GM23338 (cell line): ENCODE measurements at regions not wholly inside any gene's neighbourhood (a gene's known extent, or its start where the extent isn't known, plus 50 kb on each side); places are given as distances from the start of the nearest gene placed in this dataset.

ENCODE experiments used
- ATAC-seq: fragments of 200-7000 bp; cut with Tn5 transposase; 3 replicates; pipeline ENCODE4 v1.9.1; 2020
- DNase-seq: peaks from one replicate; pipeline ENCODE4 v3.0.0-alpha.2; 2015; ENCODE audit warnings: low spot score
- H2AFZ ChIP-seq: fragments of 200-600 bp; sonication (generic); 2 replicates; pipeline ENCODE4 v1.8.0; 2016; ENCODE audit warnings: antibody characterized with exemption, mild to moderate bottlenecking, moderate library complexity
- H3F3A ChIP-seq: fragments of 200-600 bp; sonication (generic); replicated peaks from 2 replicates; pipeline ENCODE4 v1.8.0; 2017; ENCODE audit warnings: antibody characterized with exemption, mixed run types, low read depth
- H3K27ac ChIP-seq: fragments of 200-600 bp; sonication (generic); 2 replicates; pipeline ENCODE4 v1.6.1; 2016; ENCODE audit warnings: low read depth
- H3K27me3 ChIP-seq: fragments of 200-600 bp; sonication (generic); 2 replicates; pipeline ENCODE4 v1.8.0; 2016; ENCODE audit warnings: mild to moderate bottlenecking, mixed run types, moderate library complexity; ENCODE audit not compliant: insufficient read depth
- H3K36me3 ChIP-seq: fragments of 200-600 bp; sonication (generic); 2 replicates; pipeline ENCODE4 v1.8.0; 2016; ENCODE audit warnings: mild to moderate bottlenecking; ENCODE audit not compliant: insufficient read depth
- H3K4me1 ChIP-seq: fragments of 200-600 bp; sonication (generic); 2 replicates; pipeline ENCODE4 v1.8.0; 2016; ENCODE audit warnings: mild to moderate bottlenecking, moderate library complexity; ENCODE audit not compliant: insufficient read depth
- H3K4me2 ChIP-seq: fragments of 200-600 bp; sonication (generic); 2 replicates; pipeline ENCODE4 v1.7.1; 2017; ENCODE audit warnings: mixed run types
- H3K4me3 ChIP-seq: fragments of 200-600 bp; sonication (generic); 2 replicates; pipeline ENCODE4 v1.6.1; 2016; ENCODE audit warnings: mixed run types
- H3K79me2 ChIP-seq: fragments of 200-600 bp; sonication (generic); replicated peaks from 2 replicates; pipeline ENCODE4 v1.8.0; 2017; ENCODE audit warnings: mild to moderate bottlenecking; ENCODE audit not compliant: insufficient read depth
- H3K9me2 ChIP-seq: fragments of 200-600 bp; sonication (generic); 2 replicates; pipeline ENCODE4 v1.8.0; 2017; ENCODE audit not compliant: insufficient read depth
- H4K20me1 ChIP-seq: fragments of 200-600 bp; sonication (generic); replicated peaks from 2 replicates; pipeline ENCODE4 v1.8.0; 2017; ENCODE audit warnings: mild to moderate bottlenecking; ENCODE audit not compliant: insufficient read depth
- H3K27ac Mint-ChIP-seq: 2 replicates; pipeline ENCODE4 v1.8.0; 2020; ENCODE audit warnings: inconsistent platforms, mild to moderate bottlenecking, moderate library complexity, mixed read lengths
- H3K27me3 Mint-ChIP-seq: 3 replicates; pipeline ENCODE4 v1.8.0; 2022; ENCODE audit warnings: low read depth, mild to moderate bottlenecking, moderate library complexity, mixed read lengths, inconsistent platforms; ENCODE audit not compliant: insufficient read depth, poor library complexity
- H3K36me3 Mint-ChIP-seq: 3 replicates; pipeline ENCODE4 v1.8.0; 2021; ENCODE audit warnings: low read depth, mild to moderate bottlenecking, inconsistent platforms, moderate library complexity, mixed read lengths
- H3K4me1 Mint-ChIP-seq: 3 replicates; pipeline ENCODE4 v1.8.0; 2020; ENCODE audit warnings: mild to moderate bottlenecking, inconsistent platforms, mixed read lengths
- H3K4me3 Mint-ChIP-seq: 3 replicates; pipeline ENCODE4 v1.8.0; 2021; ENCODE audit warnings: moderate library complexity, mild to moderate bottlenecking, inconsistent platforms, mixed read lengths
- H3K9me3 Mint-ChIP-seq: 3 replicates; pipeline ENCODE4 v1.8.0; 2020; ENCODE audit warnings: moderate library complexity, mild to moderate bottlenecking, inconsistent platforms, mixed read lengths
- CREB1 ChIP-seq: fragments of 250-450 bp; sonication (Bioruptor Pico); IDR thresholded peaks from 2 replicates; pipeline ENCODE4 v1.5.0; 2020; ENCODE audit warnings: low read depth, mild to moderate bottlenecking, moderate library complexity
- EZH2 ChIP-seq: fragments of 200-600 bp; sonication (generic); IDR thresholded peaks from one replicate; pipeline ENCODE4 v1.8.0; 2017; ENCODE audit warnings: antibody characterized with exemption, mild to moderate bottlenecking, low read depth; ENCODE audit not compliant: unreplicated experiment
- EZH2phosphoT487 ChIP-seq: fragments of 200-600 bp; sonication (generic); IDR thresholded peaks from one replicate; pipeline ENCODE4 v1.8.1; 2018; ENCODE audit warnings: antibody characterized with exemption; ENCODE audit not compliant: unreplicated experiment
- JUNB ChIP-seq: IDR thresholded peaks from one replicate; pipeline ENCODE4 v1.6.1; 2016; ENCODE audit warnings: antibody characterized with exemption; ENCODE audit not compliant: unreplicated experiment
- NANOG ChIP-seq: IDR thresholded peaks from 2 replicates; pipeline ENCODE4 v1.6.1; 2016; ENCODE audit warnings: antibody characterized with exemption, borderline replicate concordance
- POLR2AphosphoS5 ChIP-seq: IDR thresholded peaks from 2 replicates; pipeline ENCODE4 v1.6.1; 2016; ENCODE audit warnings: antibody characterized with exemption, low read depth
- STAT1 ChIP-seq: IDR thresholded peaks from one replicate; pipeline ENCODE4 v1.6.1; 2016; ENCODE audit warnings: antibody characterized with exemption; ENCODE audit not compliant: unreplicated experiment
- ZNF114 ChIP-seq: fragments of 250-450 bp; sonication (Bioruptor Pico); IDR thresholded peaks from 2 replicates; pipeline ENCODE4 v1.5.0; 2020; ENCODE audit warnings: mild to moderate bottlenecking, moderate library complexity
- ZNF331 ChIP-seq: fragments of 250-450 bp; sonication (Bioruptor Pico); IDR thresholded peaks from 2 replicates; pipeline ENCODE4 v1.5.0; 2020; ENCODE audit warnings: low read depth, mild to moderate bottlenecking, moderate library complexity
- TF ChIP-seq, protein P1 (sequence below), 2 experiments: fragments of 200-600 bp in 1 of 2; sonication (generic) in 1 of 2; conservative IDR thresholded peaks; 2 replicates each; pipeline versions ENCODE4 v1.5.1 to v1.6.1; 2016 to 2017; ENCODE audit warnings: antibody characterized with exemption in 2 of 2, low read depth in 2 of 2, mild to moderate bottlenecking in 2 of 2, moderate library complexity in 1 of 2
- TF ChIP-seq, protein P2 (sequence below): IDR thresholded peaks from one replicate; pipeline ENCODE4 v1.6.1; 2018; ENCODE audit warnings: antibody characterized with exemption; ENCODE audit not compliant: unreplicated experiment
- TF ChIP-seq, protein P3 (sequence below): fragments of 250-450 bp; sonication (Bioruptor Pico); IDR thresholded peaks from 2 replicates; pipeline ENCODE4 v1.5.0; 2020; ENCODE audit warnings: mild to moderate bottlenecking, moderate library complexity
- TF ChIP-seq, protein P4 (sequence below): IDR thresholded peaks from 2 replicates; pipeline ENCODE4 v1.6.1; 2016; ENCODE audit warnings: antibody characterized with exemption

DNA sequence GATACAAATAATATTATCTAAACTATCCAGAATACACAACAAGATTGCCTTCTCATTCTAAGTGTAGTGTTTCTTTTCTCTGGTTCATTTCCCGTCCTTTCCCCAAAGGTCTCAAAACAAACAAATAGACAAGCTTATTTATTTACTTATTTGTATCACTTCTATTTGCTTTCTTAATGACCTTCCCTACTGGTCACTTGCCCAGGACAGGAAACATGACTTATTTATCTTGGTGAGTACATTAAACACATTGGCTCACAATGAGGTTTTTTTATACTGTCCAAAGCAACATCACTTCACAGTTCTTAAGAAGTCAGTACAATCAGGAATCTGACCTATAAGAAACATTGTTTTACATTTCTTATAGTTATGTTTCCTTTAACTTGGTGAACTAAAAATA, 123.3 kb upstream of the KYNU start:
- H3K4me3 Mint-ChIP-seq: no peak overlapping the region

More for the DNA sequence above, 123.3 kb upstream of the KYNU start:
- no peaks in the 10 kb centered on the region for H3K27me3 ChIP-seq
- DNase-seq: no peak
- Mint-ChIP-seq H3K27me3 (no peaks in the 10 kb centered on the region), H3K9me3 (no peaks in the 10 kb centered on the region), H3K27ac (no peak overlapping the region), H3K36me3 (no peaks in the 10 kb centered on the region), H3K4me1 (no peaks in the 10 kb centered on the region; the same call in 2 of the 3 replicates)
- no peak overlapping the region for H3K4me3 ChIP-seq
- ATAC-seq: no peak
- H3K4me2 ChIP-seq: no peak overlapping the region
- no peak overlapping the region for H3K27ac ChIP-seq
- H3K9me2 ChIP-seq: no peaks in the 10 kb centered on the region
- H3F3A ChIP-seq: no peaks in the 10 kb centered on the region
- H3K4me1 ChIP-seq: no peaks in the 10 kb centered on the region
- no peaks in the 10 kb centered on the region for H3K79me2 ChIP-seq
- H4K20me1 ChIP-seq: no peaks in the 10 kb centered on the region
- H2AFZ ChIP-seq: no peak overlapping the region
- H3K36me3 ChIP-seq: no peaks in the 10 kb centered on the region
- TF ChIP-seq, protein P1, sequence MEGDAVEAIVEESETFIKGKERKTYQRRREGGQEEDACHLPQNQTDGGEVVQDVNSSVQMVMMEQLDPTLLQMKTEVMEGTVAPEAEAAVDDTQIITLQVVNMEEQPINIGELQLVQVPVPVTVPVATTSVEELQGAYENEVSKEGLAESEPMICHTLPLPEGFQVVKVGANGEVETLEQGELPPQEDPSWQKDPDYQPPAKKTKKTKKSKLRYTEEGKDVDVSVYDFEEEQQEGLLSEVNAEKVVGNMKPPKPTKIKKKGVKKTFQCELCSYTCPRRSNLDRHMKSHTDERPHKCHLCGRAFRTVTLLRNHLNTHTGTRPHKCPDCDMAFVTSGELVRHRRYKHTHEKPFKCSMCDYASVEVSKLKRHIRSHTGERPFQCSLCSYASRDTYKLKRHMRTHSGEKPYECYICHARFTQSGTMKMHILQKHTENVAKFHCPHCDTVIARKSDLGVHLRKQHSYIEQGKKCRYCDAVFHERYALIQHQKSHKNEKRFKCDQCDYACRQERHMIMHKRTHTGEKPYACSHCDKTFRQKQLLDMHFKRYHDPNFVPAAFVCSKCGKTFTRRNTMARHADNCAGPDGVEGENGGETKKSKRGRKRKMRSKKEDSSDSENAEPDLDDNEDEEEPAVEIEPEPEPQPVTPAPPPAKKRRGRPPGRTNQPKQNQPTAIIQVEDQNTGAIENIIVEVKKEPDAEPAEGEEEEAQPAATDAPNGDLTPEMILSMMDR (conservative IDR thresholded peaks at IDR 0.05; ENCODE audit: low read depth in 2 of 2): no peak
- TF ChIP-seq EZH2: no peak
- no peak for TF ChIP-seq ZNF331
- TF ChIP-seq JUNB: no peak
- no peak for TF ChIP-seq STAT1
- TF ChIP-seq, protein P2, sequence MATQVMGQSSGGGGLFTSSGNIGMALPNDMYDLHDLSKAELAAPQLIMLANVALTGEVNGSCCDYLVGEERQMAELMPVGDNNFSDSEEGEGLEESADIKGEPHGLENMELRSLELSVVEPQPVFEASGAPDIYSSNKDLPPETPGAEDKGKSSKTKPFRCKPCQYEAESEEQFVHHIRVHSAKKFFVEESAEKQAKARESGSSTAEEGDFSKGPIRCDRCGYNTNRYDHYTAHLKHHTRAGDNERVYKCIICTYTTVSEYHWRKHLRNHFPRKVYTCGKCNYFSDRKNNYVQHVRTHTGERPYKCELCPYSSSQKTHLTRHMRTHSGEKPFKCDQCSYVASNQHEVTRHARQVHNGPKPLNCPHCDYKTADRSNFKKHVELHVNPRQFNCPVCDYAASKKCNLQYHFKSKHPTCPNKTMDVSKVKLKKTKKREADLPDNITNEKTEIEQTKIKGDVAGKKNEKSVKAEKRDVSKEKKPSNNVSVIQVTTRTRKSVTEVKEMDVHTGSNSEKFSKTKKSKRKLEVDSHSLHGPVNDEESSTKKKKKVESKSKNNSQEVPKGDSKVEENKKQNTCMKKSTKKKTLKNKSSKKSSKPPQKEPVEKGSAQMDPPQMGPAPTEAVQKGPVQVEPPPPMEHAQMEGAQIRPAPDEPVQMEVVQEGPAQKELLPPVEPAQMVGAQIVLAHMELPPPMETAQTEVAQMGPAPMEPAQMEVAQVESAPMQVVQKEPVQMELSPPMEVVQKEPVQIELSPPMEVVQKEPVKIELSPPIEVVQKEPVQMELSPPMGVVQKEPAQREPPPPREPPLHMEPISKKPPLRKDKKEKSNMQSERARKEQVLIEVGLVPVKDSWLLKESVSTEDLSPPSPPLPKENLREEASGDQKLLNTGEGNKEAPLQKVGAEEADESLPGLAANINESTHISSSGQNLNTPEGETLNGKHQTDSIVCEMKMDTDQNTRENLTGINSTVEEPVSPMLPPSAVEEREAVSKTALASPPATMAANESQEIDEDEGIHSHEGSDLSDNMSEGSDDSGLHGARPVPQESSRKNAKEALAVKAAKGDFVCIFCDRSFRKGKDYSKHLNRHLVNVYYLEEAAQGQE: no peak
- TF ChIP-seq POLR2AphosphoS5: no peak
- TF ChIP-seq, protein P3, sequence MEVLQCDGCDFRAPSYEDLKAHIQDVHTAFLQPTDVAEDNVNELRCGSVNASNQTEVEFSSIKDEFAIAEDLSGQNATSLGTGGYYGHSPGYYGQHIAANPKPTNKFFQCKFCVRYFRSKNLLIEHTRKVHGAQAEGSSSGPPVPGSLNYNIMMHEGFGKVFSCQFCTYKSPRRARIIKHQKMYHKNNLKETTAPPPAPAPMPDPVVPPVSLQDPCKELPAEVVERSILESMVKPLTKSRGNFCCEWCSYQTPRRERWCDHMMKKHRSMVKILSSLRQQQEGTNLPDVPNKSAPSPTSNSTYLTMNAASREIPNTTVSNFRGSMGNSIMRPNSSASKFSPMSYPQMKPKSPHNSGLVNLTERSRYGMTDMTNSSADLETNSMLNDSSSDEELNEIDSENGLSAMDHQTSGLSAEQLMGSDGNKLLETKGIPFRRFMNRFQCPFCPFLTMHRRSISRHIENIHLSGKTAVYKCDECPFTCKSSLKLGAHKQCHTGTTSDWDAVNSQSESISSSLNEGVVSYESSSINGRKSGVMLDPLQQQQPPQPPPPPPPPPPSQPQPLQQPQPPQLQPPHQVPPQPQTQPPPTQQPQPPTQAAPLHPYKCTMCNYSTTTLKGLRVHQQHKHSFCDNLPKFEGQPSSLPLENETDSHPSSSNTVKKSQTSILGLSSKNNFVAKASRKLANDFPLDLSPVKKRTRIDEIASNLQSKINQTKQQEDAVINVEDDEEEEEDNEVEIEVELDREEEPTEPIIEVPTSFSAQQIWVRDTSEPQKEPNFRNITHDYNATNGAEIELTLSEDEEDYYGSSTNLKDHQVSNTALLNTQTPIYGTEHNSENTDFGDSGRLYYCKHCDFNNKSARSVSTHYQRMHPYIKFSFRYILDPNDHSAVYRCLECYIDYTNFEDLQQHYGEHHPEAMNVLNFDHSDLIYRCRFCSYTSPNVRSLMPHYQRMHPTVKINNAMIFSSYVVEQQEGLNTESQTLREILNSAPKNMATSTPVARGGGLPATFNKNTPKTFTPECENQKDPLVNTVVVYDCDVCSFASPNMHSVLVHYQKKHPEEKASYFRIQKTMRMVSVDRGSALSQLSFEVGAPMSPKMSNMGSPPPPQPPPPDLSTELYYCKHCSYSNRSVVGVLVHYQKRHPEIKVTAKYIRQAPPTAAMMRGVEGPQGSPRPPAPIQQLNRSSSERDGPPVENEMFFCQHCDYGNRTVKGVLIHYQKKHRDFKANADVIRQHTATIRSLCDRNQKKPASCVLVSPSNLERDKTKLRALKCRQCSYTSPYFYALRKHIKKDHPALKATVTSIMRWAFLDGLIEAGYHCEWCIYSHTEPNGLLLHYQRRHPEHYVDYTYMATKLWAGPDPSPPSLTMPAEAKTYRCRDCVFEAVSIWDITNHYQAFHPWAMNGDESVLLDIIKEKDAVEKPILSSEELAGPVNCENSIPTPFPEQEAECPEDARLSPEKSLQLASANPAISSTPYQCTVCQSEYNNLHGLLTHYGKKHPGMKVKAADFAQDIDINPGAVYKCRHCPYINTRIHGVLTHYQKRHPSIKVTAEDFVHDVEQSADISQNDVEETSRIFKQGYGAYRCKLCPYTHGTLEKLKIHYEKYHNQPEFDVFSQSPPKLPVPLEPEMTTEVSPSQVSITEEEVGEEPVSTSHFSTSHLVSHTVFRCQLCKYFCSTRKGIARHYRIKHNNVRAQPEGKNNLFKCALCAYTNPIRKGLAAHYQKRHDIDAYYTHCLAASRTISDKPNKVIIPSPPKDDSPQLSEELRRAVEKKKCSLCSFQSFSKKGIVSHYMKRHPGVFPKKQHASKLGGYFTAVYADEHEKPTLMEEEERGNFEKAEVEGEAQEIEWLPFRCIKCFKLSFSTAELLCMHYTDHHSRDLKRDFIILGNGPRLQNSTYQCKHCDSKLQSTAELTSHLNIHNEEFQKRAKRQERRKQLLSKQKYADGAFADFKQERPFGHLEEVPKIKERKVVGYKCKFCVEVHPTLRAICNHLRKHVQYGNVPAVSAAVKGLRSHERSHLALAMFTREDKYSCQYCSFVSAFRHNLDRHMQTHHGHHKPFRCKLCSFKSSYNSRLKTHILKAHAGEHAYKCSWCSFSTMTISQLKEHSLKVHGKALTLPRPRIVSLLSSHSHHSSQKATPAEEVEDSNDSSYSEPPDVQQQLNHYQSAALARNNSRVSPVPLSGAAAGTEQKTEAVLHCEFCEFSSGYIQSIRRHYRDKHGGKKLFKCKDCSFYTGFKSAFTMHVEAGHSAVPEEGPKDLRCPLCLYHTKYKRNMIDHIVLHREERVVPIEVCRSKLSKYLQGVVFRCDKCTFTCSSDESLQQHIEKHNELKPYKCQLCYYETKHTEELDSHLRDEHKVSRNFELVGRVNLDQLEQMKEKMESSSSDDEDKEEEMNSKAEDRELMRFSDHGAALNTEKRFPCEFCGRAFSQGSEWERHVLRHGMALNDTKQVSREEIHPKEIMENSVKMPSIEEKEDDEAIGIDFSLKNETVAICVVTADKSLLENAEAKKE (CRISPR knock-in tag): no peak
- no peak for TF ChIP-seq NANOG
- no peak for TF ChIP-seq ZNF114 (CRISPR knock-in tag)
- TF ChIP-seq EZH2phosphoT487: no peak
- TF ChIP-seq CREB1: no peak
- TF ChIP-seq, protein P4, sequence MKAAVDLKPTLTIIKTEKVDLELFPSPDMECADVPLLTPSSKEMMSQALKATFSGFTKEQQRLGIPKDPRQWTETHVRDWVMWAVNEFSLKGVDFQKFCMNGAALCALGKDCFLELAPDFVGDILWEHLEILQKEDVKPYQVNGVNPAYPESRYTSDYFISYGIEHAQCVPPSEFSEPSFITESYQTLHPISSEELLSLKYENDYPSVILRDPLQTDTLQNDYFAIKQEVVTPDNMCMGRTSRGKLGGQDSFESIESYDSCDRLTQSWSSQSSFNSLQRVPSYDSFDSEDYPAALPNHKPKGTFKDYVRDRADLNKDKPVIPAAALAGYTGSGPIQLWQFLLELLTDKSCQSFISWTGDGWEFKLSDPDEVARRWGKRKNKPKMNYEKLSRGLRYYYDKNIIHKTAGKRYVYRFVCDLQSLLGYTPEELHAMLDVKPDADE: no peak
